ENCODE measurements at regions not wholly inside any gene's neighbourhood (a gene's known extent, or its start where the extent isn't known, plus 50 kb on each side); places are given as distances from the start of the nearest gene placed in this dataset.

DNA sequence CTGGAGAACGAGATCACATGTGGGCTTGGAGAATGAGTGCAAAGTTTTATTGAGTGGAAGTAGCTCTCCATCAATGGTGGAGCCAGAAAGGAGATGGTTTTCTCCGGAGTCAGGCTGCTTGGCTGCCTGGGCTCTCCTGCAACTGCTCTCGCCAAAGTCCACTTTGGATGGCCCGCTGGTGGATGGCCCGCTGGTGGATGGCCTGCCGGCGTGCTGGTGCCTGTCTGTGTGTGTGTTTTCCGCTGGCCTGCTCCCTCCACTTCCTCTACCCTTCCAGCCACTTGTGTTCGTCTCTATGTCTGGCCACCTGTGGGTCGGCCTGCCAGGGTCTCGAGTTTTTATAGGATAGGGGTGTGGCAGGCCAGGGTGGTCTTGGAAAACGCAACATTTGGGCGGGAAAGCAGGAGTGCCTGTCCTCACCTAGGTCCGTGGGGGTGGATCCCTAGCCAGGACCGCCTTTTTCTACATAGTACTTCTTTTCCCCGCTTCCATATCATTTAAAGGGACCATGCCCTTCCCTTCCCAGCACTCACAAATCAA lies 1292.1 kb upstream of the PIK3C3 start:
- no peak overlapping the region for H3K4me3 ChIP-seq
- no peaks in the 10 kb centered on the region for H3K27me3 ChIP-seq
- H3K27ac ChIP-seq, result no peak overlapping the region
- no peak for DNase-seq
- TF ChIP-seq POLR2A (IDR thresholded peaks at IDR 0.05), result no peak
- TF ChIP-seq, protein P1, sequence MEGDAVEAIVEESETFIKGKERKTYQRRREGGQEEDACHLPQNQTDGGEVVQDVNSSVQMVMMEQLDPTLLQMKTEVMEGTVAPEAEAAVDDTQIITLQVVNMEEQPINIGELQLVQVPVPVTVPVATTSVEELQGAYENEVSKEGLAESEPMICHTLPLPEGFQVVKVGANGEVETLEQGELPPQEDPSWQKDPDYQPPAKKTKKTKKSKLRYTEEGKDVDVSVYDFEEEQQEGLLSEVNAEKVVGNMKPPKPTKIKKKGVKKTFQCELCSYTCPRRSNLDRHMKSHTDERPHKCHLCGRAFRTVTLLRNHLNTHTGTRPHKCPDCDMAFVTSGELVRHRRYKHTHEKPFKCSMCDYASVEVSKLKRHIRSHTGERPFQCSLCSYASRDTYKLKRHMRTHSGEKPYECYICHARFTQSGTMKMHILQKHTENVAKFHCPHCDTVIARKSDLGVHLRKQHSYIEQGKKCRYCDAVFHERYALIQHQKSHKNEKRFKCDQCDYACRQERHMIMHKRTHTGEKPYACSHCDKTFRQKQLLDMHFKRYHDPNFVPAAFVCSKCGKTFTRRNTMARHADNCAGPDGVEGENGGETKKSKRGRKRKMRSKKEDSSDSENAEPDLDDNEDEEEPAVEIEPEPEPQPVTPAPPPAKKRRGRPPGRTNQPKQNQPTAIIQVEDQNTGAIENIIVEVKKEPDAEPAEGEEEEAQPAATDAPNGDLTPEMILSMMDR (IDR thresholded peaks at IDR 0.05), result no peak
- intact Hi-C loops (cut with DNase I; ENCODE audit: low total_unique reads), result no loop called here
- no peaks in the 10 kb centered on the region for H3K9me3 ChIP-seq
- H3K36me3 ChIP-seq (ENCODE audit: low read depth, missing control alignments), result no peaks in the 10 kb centered on the region
- H3K4me1 ChIP-seq, result no peaks in the 10 kb centered on the region
- 66 to 69% methylated on average over 16 of the region's 16 CpGs for WGBS, 2 donors

- DNase-seq, result no peak
- Histone ChIP-seq H3K27me3 (no peaks in the 10 kb centered on the region), H3K9me3 (no peaks in the 10 kb centered on the region), H3K27ac (no peak overlapping the region), H3K4me3 (no peak overlapping the region), H3K4me1 (no peaks in the 10 kb centered on the region), H3K36me3 (ENCODE audit: low read depth, missing control alignments) (no peaks in the 10 kb centered on the region)
- no peak for TF ChIP-seq POLR2A (IDR thresholded peaks at IDR 0.05)
- TF ChIP-seq, protein P1 (IDR thresholded peaks at IDR 0.05), result no peak
- WGBS, 2 donors, result 60 to 83% methylated on average over 1 of the region's 1 CpG
- intact Hi-C loops (cut with DNase I; ENCODE audit: low total_unique reads), result no loop called here
Observed at GRCh38 chr18:40653682-40654081, 1301.4 kb upstream of the PIK3C3 start.

DNA sequence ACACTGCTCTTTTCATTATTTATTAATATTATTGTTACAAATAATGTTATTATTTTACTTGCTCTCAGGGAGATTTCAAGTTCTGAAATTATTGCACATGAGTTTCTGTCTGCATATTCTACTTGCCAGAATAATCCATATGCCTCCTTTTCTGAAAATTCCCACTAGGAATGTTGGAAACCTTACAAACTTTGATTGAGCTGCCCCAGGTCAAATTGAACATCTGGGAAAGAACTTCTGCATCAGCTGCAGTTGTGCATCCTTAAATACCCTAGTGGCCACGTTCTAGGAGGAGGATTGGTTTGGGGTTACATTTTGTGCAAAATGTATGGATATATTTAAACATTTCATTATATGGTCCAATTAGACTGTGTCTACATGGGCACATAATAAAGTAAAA lies 1302.7 kb upstream of the PIK3C3 start:
- no peak for DNase-seq
- H3K27me3 ChIP-seq, result no peaks in the 10 kb centered on the region
- no peaks in the 10 kb centered on the region for H3K4me1 ChIP-seq
- no peaks in the 10 kb centered on the region for H3K36me3 ChIP-seq (ENCODE audit: low read depth, missing control alignments)
- no peak overlapping the region for H3K27ac ChIP-seq
- TF ChIP-seq, protein P1 (IDR thresholded peaks at IDR 0.05), result no peak
- TF ChIP-seq POLR2A (IDR thresholded peaks at IDR 0.05), result no peak
- H3K9me3 ChIP-seq, result no peaks in the 10 kb centered on the region
- no peak overlapping the region for H3K4me3 ChIP-seq
- intact Hi-C loops (cut with DNase I; ENCODE audit: low total_unique reads), result no loop called here
- WGBS, 2 donors, result 25 to 42% methylated on average over 1 of the region's 1 CpG

DNA sequence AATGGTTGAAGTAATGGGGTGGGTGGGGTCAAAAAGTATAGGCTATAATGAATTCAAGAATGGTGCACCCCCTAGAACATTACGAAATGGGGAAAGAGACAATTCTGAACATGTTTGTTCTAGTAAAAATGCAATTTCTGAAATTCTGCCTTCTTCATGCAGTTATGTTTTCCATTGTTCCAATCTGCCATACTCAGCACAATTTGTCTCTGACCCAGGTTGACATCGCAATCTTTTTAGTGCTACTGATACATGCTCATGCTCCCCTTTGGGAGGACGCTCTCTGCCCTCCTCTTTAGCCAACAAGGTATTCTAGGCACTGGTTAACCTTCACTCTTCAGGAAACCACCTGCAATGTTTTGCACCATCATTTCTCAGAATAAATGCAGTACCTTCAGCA lies 1303.9 kb upstream of the PIK3C3 start:
- TF ChIP-seq, protein P1 (IDR thresholded peaks at IDR 0.05), result no peak
- TF ChIP-seq POLR2A (IDR thresholded peaks at IDR 0.05), result no peak
- Histone ChIP-seq H3K4me3 (no peak overlapping the region), H3K4me1 (no peaks in the 10 kb centered on the region), H3K27ac (no peak overlapping the region), H3K36me3 (ENCODE audit: low read depth, missing control alignments) (no peaks in the 10 kb centered on the region), H3K27me3 (no peaks in the 10 kb centered on the region), H3K9me3 (no peaks in the 10 kb centered on the region)
- intact Hi-C loops (cut with DNase I; ENCODE audit: low total_unique reads), result no loop called here
- 82 to 88% methylated on average over 3 of the region's 3 CpGs for WGBS, 2 donors
- DNase-seq, result no peak

DNA sequence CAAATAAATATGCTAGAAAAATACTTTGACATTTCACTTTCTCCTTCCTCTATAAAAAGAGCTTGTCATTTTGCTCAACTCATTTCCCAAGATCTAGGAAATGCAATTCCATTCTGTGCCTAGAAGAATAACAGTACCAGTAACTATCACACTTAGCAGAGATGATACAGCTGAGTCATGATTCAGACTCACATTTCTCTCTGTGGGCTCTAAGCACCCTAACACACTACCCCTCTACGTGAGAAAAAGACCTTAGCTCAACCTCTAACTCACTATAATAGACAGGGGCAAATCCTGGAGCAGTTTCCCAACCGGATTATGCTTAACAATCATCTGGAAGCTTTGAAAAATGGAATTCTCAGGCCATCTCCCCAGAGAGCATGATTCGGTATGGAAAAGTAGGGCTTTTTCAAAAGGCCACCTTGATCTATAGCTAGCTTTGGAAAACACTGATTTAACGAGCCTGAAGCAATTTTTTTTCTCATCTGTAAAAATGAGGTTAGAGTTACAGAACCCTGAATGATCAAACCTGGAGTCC lies 1312.3 kb upstream of the PIK3C3 start:
- no peaks in the 10 kb centered on the region for H3K9me3 ChIP-seq
- DNase-seq, result no peak
- H3K27ac ChIP-seq, result no peak overlapping the region
- no peaks in the 10 kb centered on the region for H3K4me1 ChIP-seq
- intact Hi-C loops (cut with DNase I; ENCODE audit: low total_unique reads), result no loop called here
- no peak for TF ChIP-seq POLR2A (IDR thresholded peaks at IDR 0.05)
- TF ChIP-seq, protein P1 (IDR thresholded peaks at IDR 0.05), result no peak
- no peaks in the 10 kb centered on the region for H3K36me3 ChIP-seq (ENCODE audit: low read depth, missing control alignments)
- WGBS, 2 donors, result 69 to 79% methylated on average over 4 of the region's 4 CpGs
- H3K4me3 ChIP-seq, result no peak overlapping the region
- H3K27me3 ChIP-seq, result no peaks in the 10 kb centered on the region

Data from testis (tissue), 2 donors.